Activated CD4-positive, alpha-beta memory T cell treated with anti-CD3 and anti-CD28 coated beads, Interleukin-2, amount 10 ng/mL, durations not matched to agents 7 days and 5 days (primary cell): ENCODE measurements at regions not wholly inside any gene's neighbourhood (a gene's known extent, or its start where the extent isn't known, plus 50 kb on each side); places are given as distances from the start of the nearest gene placed in this dataset.
"Not testable (repeated sequence)": the region's sequence is repeated elsewhere in the genome, so short reads cannot be mapped to it uniquely, and the experiment has no call there.

Source experiments
- CTCF ChIA-PET: fragments of 350-600 bp; sonication (Branson Sonifier 250); formaldehyde crosslinking; loops from one replicate; lab custom pipeline; 2021; ENCODE audit warnings: antibody characterized with exemption, inconsistent platforms; lab: Charles Lee
- POLR2A ChIA-PET: fragments of 350-600 bp; sonication (Branson Sonifier 250); formaldehyde crosslinking; loops from one replicate; lab custom pipeline; 2021; ENCODE audit warnings: antibody characterized with exemption; lab: Charles Lee
- DNase-seq: peaks from one replicate; pipeline ENCODE4 v3.0.0-alpha.2; 2020
- H3K27ac Mint-ChIP-seq: one replicate; pipeline ENCODE4 v1.8.0; 2021; ENCODE audit warnings: mild to moderate bottlenecking, mixed read lengths
- H3K27me3 Mint-ChIP-seq: one replicate; pipeline ENCODE4 v1.8.0; 2021; ENCODE audit warnings: mixed read lengths
- H3K36me3 Mint-ChIP-seq: one replicate; pipeline ENCODE4 v1.8.0; 2021; ENCODE audit warnings: low read depth, mixed read lengths
- H3K4me1 Mint-ChIP-seq: one replicate; pipeline ENCODE4 v1.8.0; 2021; ENCODE audit warnings: mixed read lengths
- H3K4me3 Mint-ChIP-seq: one replicate; pipeline ENCODE4 v1.8.0; 2021; ENCODE audit warnings: mild to moderate bottlenecking, mixed read lengths
- H3K9me3 Mint-ChIP-seq: one replicate; pipeline ENCODE4 v1.8.0; 2021; ENCODE audit warnings: mixed read lengths

DNA sequence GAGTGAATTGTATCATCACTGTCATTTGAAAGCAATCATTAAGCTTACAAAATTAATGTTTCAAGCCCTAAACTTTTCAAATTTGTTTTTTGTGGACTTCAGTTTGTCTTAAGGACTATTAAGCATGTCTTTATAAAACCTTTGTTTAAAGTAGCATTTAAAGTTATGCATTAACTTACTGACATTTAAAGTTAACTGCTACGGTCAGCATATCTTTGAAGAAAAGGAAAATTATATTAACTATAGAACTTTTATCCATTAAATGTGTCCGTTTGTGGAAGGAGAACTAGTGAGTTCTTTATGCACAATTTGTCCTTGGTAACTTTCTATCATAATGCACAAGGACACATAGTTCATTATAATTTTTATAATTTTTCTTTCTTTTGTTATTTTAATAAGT lies 103.4 kb downstream of the FANCF start:
- Mint-ChIP-seq H3K27ac (no peak overlapping the region), H3K4me3 (no peak overlapping the region), H3K9me3 (no peaks in the 10 kb centered on the region), H3K4me1 (no peaks in the 10 kb centered on the region), H3K36me3 (no peaks in the 10 kb centered on the region), H3K27me3 (no peaks in the 10 kb centered on the region)
- ChIA-PET POLR2A (no interaction called here), CTCF (no interaction called here)
- DNase-seq = no peak

DNA sequence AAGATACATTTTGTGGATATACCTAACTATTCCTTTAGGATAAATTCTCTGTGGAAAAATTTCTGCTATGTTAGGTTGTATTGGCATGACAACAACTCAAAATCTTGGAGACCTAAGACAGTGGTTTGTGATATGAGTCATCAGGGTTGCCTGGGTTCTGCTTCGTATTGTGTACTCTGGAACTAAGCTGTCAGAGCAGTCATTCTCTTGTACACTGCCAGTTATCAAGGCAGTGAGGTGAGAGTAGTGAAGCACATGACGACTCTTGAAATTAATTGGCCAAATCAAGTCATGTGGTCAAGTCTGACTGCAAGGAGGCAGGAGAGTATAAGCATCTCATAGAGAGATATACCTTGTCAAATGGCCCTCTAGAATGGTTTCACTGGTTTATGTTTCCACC lies 104.4 kb downstream of the FANCF start:
- Mint-ChIP-seq H3K36me3 (no peaks in the 10 kb centered on the region), H3K4me1 (no peaks in the 10 kb centered on the region), H3K9me3 (no peaks in the 10 kb centered on the region), H3K27me3 (no peaks in the 10 kb centered on the region), H3K27ac (no peak overlapping the region), H3K4me3 (no peak overlapping the region)
- POLR2A ChIA-PET = no interaction called here
- DNase-seq = no peak
- CTCF ChIA-PET = no interaction called here

- H3K4me3 Mint-ChIP-seq = no peak overlapping the region
- H3K36me3 Mint-ChIP-seq = no peaks in the 10 kb centered on the region
- H3K9me3 Mint-ChIP-seq = no peaks in the 10 kb centered on the region
- no peak overlapping the region for H3K27ac Mint-ChIP-seq
- no peak for DNase-seq
- CTCF ChIA-PET = no interaction called here
- POLR2A ChIA-PET = no interaction called here
- no peaks in the 10 kb centered on the region for H3K4me1 Mint-ChIP-seq
- no peaks in the 10 kb centered on the region for H3K27me3 Mint-ChIP-seq
These were observed 105.1 kb downstream of the FANCF start for GRCh38 chr11:22520521-22520920.

DNA sequence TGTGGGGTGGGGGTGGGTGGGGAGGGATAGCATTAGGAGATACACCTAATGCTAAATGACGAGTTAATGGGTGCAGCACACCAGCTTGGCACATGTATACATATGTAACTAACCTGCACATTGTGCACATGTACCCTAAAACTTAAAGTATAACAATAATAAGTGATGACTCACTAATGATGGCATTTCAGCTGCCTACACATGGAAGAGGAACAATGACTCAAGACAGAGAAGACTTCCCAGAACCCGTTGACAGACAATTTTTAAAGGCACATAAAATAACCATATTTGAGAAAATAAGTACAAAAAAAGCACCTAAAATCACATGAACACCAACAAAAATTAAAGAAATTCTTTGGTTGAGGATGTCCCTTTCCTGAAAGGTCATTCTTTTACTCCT lies 107.3 kb downstream of the FANCF start:
- H3K27me3 Mint-ChIP-seq, H3K4me3 Mint-ChIP-seq, POLR2A ChIA-PET, DNase-seq, H3K4me1 Mint-ChIP-seq, H3K36me3 Mint-ChIP-seq, H3K9me3 Mint-ChIP-seq, H3K27ac Mint-ChIP-seq, CTCF ChIA-PET: not testable (repeated sequence)

GRCh38 chr11:22516111-22516510 lies 109.5 kb downstream of the FANCF start:
- no peak overlapping the region for H3K27ac Mint-ChIP-seq
- no peaks in the 10 kb centered on the region for H3K27me3 Mint-ChIP-seq
- POLR2A ChIA-PET = no interaction called here
- H3K4me1 Mint-ChIP-seq = no peaks in the 10 kb centered on the region
- H3K4me3 Mint-ChIP-seq = no peak overlapping the region
- no peaks in the 10 kb centered on the region for H3K36me3 Mint-ChIP-seq
- no peaks in the 10 kb centered on the region for H3K9me3 Mint-ChIP-seq
- CTCF ChIA-PET = no interaction called here
- no peak for DNase-seq

DNA sequence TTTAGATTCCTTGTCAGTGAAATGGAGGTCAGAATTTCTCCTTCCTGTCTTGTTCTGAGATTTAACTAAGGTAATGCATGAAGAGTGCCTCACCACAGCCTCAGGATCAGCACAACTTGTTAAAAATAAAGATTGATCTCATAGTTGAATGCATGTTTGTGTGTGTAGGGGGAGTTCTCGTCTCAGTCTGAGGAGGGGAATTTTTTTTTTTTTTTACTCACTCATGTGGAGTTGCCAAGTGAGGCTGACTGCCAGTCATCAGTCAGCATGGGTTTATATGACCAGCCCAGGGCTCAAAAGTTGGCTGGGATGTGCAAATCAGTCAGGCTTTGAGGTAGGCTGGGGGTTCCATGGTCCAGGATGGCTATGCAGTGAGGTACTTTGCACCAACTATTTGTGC lies 113.2 kb downstream of the FANCF start:
- Mint-ChIP-seq H3K4me1 (no peaks in the 10 kb centered on the region), H3K27me3 (no peaks in the 10 kb centered on the region), H3K4me3 (no peak overlapping the region), H3K9me3 (no peaks in the 10 kb centered on the region), H3K36me3 (no peaks in the 10 kb centered on the region), H3K27ac (no peak overlapping the region)
- ChIA-PET CTCF (no interaction called here), POLR2A (no interaction called here)
- no peak for DNase-seq

- H3K27ac Mint-ChIP-seq = no peak overlapping the region
- H3K9me3 Mint-ChIP-seq = no peaks in the 10 kb centered on the region
- no peaks in the 10 kb centered on the region for H3K4me1 Mint-ChIP-seq
- no peak overlapping the region for H3K4me3 Mint-ChIP-seq
- no peak for DNase-seq
- ChIA-PET POLR2A (no interaction called here), CTCF (no interaction called here)
- H3K36me3 Mint-ChIP-seq = no peaks in the 10 kb centered on the region
- no peaks in the 10 kb centered on the region for H3K27me3 Mint-ChIP-seq
These were observed 114.9 kb downstream of the FANCF start for GRCh38 chr11:22510741-22511140.

- CTCF ChIA-PET = no interaction called here
- H3K27ac Mint-ChIP-seq = no peak overlapping the region
- no peak for DNase-seq
These were observed 115.6 kb downstream of the FANCF start for GRCh38 chr11:22510010-22510409.

GRCh38 chr11:22508665-22509064 lies 117.0 kb downstream of the FANCF start:
- DNase-seq = no peak
- no peak overlapping the region for H3K4me3 Mint-ChIP-seq
- ChIA-PET CTCF (no interaction called here), POLR2A (no interaction called here)
- H3K27ac Mint-ChIP-seq = no peak overlapping the region
- H3K36me3 Mint-ChIP-seq = no peaks in the 10 kb centered on the region
- no peaks in the 10 kb centered on the region for H3K27me3 Mint-ChIP-seq
- H3K9me3 Mint-ChIP-seq = no peaks in the 10 kb centered on the region
- H3K4me1 Mint-ChIP-seq = no peaks in the 10 kb centered on the region

More at GRCh38 chr11:22510010-22510409, 115.6 kb downstream of the FANCF start:
- no peaks in the 10 kb centered on the region for H3K4me1 Mint-ChIP-seq
- H3K36me3 Mint-ChIP-seq = no peaks in the 10 kb centered on the region
- no peak overlapping the region for H3K4me3 Mint-ChIP-seq
- H3K9me3 Mint-ChIP-seq = no peaks in the 10 kb centered on the region
- POLR2A ChIA-PET = no interaction called here
- H3K27me3 Mint-ChIP-seq = no peaks in the 10 kb centered on the region

- CTCF ChIA-PET = no interaction called here
- no peaks in the 10 kb centered on the region for H3K4me1 Mint-ChIP-seq
- no peaks in the 10 kb centered on the region for H3K27me3 Mint-ChIP-seq
- H3K9me3 Mint-ChIP-seq = no peaks in the 10 kb centered on the region
- no peaks in the 10 kb centered on the region for H3K36me3 Mint-ChIP-seq
- POLR2A ChIA-PET = no interaction called here
- H3K27ac Mint-ChIP-seq = no peak overlapping the region
- no peak overlapping the region for H3K4me3 Mint-ChIP-seq
- no peak for DNase-seq
These were observed 128.1 kb downstream of the FANCF start for GRCh38 chr11:22497474-22497873.

- Mint-ChIP-seq H3K9me3 (no peaks in the 10 kb centered on the region), H3K27me3 (no peaks in the 10 kb centered on the region), H3K36me3 (no peaks in the 10 kb centered on the region), H3K27ac (no peak overlapping the region), H3K4me3 (no peak overlapping the region), H3K4me1 (no peaks in the 10 kb centered on the region)
- DNase-seq = no peak
- ChIA-PET POLR2A (no interaction called here), CTCF (interaction anchor here (0.6 kb wide), 1 partner anchor 47 kb away, joined by 3 read pairs; no protein-coding TSS in a partner anchor)
These were observed 133.9 kb downstream of the FANCF start for GRCh38 chr11:22491555-22492225.

GRCh38 chr11:22479971-22480720 lies 142.0 kb downstream of the SLC17A6 start:
- Mint-ChIP-seq H3K4me1 (no peaks in the 10 kb centered on the region), H3K9me3 (no peaks in the 10 kb centered on the region), H3K27me3 (no peaks in the 10 kb centered on the region), H3K36me3 (no peaks in the 10 kb centered on the region), H3K4me3 (no peak overlapping the region), H3K27ac (no peak overlapping the region)
- DNase-seq = no peak
- POLR2A ChIA-PET = no interaction called here
- CTCF ChIA-PET = no interaction called here

- Mint-ChIP-seq H3K4me3 (no peak overlapping the region), H3K27ac (no peak overlapping the region), H3K36me3 (no peaks in the 10 kb centered on the region), H3K27me3 (no peaks in the 10 kb centered on the region), H3K4me1 (no peaks in the 10 kb centered on the region), H3K9me3 (no peaks in the 10 kb centered on the region)
- ChIA-PET CTCF (interaction anchor here (0.6 kb wide), 1 partner anchor 312 kb away, joined by 4 read pairs; no protein-coding TSS in a partner anchor), POLR2A (no interaction called here)
- no peak for DNase-seq
These were observed 141.0 kb downstream of the SLC17A6 start for GRCh38 chr11:22479208-22479607.

- H3K4me1 Mint-ChIP-seq = no peaks in the 10 kb centered on the region
- ChIA-PET CTCF (no interaction called here), POLR2A (no interaction called here)
- no peak overlapping the region for H3K27ac Mint-ChIP-seq
- H3K27me3 Mint-ChIP-seq = no peaks in the 10 kb centered on the region
- no peak overlapping the region for H3K4me3 Mint-ChIP-seq
- H3K9me3 Mint-ChIP-seq = no peaks in the 10 kb centered on the region
- H3K36me3 Mint-ChIP-seq = no peaks in the 10 kb centered on the region
- DNase-seq = no peak
These were observed 140.0 kb downstream of the SLC17A6 start for GRCh38 chr11:22478169-22478568.
